ENCODE measurements at regions not wholly inside any gene's neighbourhood (a gene's known extent, or its start where the extent isn't known, plus 50 kb on each side); places are given as distances from the start of the nearest gene placed in this dataset.
"Not testable (repeated sequence)": the region's sequence is repeated elsewhere in the genome, so short reads cannot be mapped to it uniquely, and the experiment has no call there.

DNA sequence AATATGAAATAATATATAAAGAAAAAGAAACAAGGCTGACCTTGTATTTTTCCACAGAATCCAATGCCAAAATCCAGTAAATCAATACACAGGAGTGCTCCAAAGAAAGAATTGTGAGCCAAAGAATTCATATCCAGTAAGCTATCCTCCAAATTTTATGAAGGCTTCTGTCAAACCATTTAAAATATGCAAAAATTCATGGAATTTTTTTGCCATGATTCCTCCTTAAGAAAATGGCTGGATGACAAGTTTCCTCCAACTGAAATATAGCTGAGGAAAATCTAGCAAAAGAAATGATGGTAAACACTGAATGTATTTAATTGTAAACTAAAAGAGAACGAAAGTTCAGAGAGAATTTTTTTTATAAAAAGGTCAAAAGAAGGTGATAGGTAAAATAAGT lies 290.3 kb downstream of the UBE3D start:
- no peaks in the 10 kb centered on the region for H3K27me3 ChIP-seq (replicated peaks; ENCODE audit: control insufficient read depth, insufficient read depth, low read length)
- H3K9me3 ChIP-seq (ENCODE audit: control insufficient read depth, low read length) = no peaks in the 10 kb centered on the region
- no peak overlapping the region for H3K4me3 ChIP-seq (ENCODE audit: low read length)
- no peaks in the 10 kb centered on the region for H3K36me3 ChIP-seq (ENCODE audit: control insufficient read depth, insufficient read depth, low read length, severe bottlenecking)
- peak; percentile 39 for DNase-seq (ENCODE audit: low read depth)
- peaks cover 8% of the 10 kb centered on the region for H3K4me1 ChIP-seq (ENCODE audit: control insufficient read depth, insufficient read depth, low read length)
- H3K9ac ChIP-seq (ENCODE audit: low read length) = no peak overlapping the region

DNA sequence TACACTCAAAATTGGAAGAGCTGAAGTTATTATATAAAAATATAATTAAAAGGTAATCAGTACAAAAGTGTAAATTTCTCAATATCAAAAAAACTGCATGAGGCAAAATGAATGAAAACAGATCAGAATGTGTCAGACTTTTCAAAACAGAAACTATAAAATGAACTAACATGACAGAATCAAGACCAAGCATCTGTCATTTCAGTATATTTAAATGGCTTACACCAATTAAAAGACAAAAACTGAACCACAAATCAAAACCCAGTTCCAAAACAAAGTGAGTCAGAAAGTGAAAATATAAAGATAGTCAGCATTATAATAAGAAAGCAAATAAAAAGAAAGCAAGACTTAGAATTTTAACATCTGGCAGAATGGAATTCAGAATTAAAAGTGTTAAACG lies 289.7 kb downstream of the UBE3D start:
- no peak overlapping the region for H3K4me3 ChIP-seq (ENCODE audit: low read length)
- DNase-seq (ENCODE audit: low read depth) = no peak
- H3K9me3 ChIP-seq (ENCODE audit: control insufficient read depth, low read length) = no peaks in the 10 kb centered on the region
- H3K4me1 ChIP-seq (ENCODE audit: control insufficient read depth, insufficient read depth, low read length) = peaks cover 8% of the 10 kb centered on the region
- no peaks in the 10 kb centered on the region for H3K36me3 ChIP-seq (ENCODE audit: control insufficient read depth, insufficient read depth, low read length, severe bottlenecking)
- H3K27me3 ChIP-seq (replicated peaks; ENCODE audit: control insufficient read depth, insufficient read depth, low read length) = no peaks in the 10 kb centered on the region
- no peak overlapping the region for H3K9ac ChIP-seq (ENCODE audit: low read length)

DNA sequence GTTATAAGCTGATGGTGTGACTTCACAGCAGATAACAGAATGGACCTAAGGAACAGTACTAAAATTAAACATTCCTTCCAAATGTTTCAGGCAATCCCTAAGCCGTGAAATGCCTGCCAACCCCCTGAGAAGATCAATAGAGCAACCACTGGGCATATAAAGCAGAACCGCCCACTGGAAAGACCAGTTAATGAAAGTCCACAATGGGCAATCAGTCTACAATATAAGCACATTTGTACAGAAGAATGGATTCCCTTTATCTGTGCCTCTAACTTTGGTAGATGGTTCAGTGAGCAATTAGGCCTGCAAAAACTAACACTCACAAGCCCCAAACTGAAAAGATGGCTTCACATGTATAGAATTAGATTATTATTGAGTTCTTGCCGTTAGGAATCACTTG lies 286.6 kb downstream of the UBE3D start:
- Histone ChIP-seq H3K36me3 (ENCODE audit: control insufficient read depth, insufficient read depth, low read length, severe bottlenecking) (no peaks in the 10 kb centered on the region), H3K9ac (ENCODE audit: low read length) (no peak overlapping the region), H3K4me1 (ENCODE audit: control insufficient read depth, insufficient read depth, low read length) (peaks cover 8% of the 10 kb centered on the region), H3K4me3 (ENCODE audit: low read length) (no peak overlapping the region), H3K9me3 (ENCODE audit: control insufficient read depth, low read length) (no peaks in the 10 kb centered on the region), H3K27me3 (replicated peaks; ENCODE audit: control insufficient read depth, insufficient read depth, low read length) (no peaks in the 10 kb centered on the region)
- DNase-seq (ENCODE audit: low read depth) = no peak

DNA sequence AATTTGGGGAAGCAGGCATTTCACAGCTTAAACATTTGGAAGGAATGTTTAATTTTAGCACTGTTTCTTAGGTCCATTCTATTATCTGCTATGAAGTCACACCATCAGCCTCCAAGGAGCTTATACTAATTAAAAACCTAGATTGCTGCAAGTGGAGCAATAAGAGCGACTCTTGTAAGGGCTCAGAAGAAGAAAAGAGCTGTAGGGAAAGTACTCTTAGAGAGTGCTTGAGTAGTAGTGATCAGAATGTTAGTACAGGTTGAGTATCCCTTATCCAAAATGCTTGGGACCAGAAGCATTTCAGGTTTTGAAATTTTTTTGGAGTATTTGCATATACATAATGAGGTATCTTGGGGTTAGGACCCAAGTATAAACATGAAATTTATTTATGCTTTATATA lies 285.3 kb downstream of the UBE3D start:
- peaks cover 7% of the 10 kb centered on the region for H3K4me1 ChIP-seq (ENCODE audit: control insufficient read depth, insufficient read depth, low read length)
- H3K9ac ChIP-seq (ENCODE audit: low read length) = no peak overlapping the region
- H3K36me3 ChIP-seq (ENCODE audit: control insufficient read depth, insufficient read depth, low read length, severe bottlenecking) = no peaks in the 10 kb centered on the region

DNA sequence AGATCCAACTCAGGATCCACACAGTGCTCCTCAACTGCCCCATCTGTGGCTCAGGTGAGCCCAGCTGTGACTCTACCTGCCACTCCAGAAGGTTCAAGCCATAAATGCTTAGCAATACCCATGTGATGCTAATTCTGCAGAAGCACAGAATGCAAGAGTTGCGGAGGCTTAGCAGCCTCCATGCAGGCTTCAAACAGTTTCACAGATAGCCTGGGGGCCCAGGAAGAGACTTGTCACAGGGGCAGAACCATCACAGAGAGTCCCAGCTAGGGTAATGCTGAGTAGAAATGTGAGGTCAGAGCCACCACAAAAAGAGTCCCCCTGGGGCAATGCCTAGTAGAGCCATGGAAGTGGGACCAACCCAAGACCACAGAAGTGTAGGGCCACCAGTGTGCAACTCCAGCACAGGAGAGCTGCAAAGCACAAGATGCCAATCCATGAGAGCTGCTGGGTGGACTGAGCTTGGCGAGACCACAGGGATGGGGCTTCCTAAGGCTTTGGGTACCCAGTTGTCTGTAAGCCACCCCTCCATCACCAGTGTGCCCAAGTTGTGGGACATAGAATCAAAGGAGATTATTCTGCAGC lies 283.9 kb downstream of the UBE3D start:
- no peaks in the 10 kb centered on the region for H3K9me3 ChIP-seq (ENCODE audit: control insufficient read depth, low read length)
- no peaks in the 10 kb centered on the region for H3K36me3 ChIP-seq (ENCODE audit: control insufficient read depth, insufficient read depth, low read length, severe bottlenecking)
- DNase-seq (ENCODE audit: low read depth) = no peak
- no peaks in the 10 kb centered on the region for H3K4me1 ChIP-seq (ENCODE audit: control insufficient read depth, insufficient read depth, low read length)
- no peak overlapping the region for H3K4me3 ChIP-seq (ENCODE audit: low read length)
- no peaks in the 10 kb centered on the region for H3K27me3 ChIP-seq (replicated peaks; ENCODE audit: control insufficient read depth, insufficient read depth, low read length)
- no peak overlapping the region for H3K9ac ChIP-seq (ENCODE audit: low read length)

More for the DNA sequence above, 285.3 kb downstream of the UBE3D start:
- DNase-seq (ENCODE audit: low read depth) = no peak
- no peak overlapping the region for H3K4me3 ChIP-seq (ENCODE audit: low read length)
- no peaks in the 10 kb centered on the region for H3K9me3 ChIP-seq (ENCODE audit: control insufficient read depth, low read length)
- no peaks in the 10 kb centered on the region for H3K27me3 ChIP-seq (replicated peaks; ENCODE audit: control insufficient read depth, insufficient read depth, low read length)

DNA sequence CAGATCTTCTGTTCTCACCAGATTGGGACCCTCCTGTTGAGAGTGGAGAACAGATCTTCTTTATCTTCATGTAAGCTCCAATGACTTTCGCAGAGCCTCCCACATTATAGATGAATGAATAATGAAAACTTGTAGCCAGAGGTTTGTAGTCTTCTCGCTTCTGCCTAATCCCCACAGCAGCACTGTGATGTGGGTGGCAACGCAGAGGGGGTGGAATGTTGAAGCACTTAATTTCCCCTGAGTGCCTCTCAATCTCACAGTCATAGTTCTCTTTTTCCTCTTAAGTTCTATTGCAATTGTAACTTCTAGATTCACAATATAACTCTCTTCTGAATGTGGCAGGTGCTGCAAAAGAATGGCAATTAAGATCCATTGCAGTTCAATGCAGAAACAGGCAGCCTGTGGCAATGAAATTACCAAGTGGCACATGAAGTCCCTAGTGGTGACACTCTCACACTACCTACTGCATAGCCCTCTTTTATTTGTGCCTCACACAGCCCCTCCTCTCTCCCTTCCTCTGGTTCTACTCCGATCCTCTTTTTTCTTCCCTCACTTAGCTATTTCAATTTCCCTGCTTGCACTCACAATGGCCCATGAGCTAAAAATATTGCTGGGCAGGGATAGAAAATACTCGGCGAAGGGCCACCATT lies 281.9 kb downstream of the UBE3D start:
- DNase-seq (ENCODE audit: low read depth) = no peak
- no peaks in the 10 kb centered on the region for H3K4me1 ChIP-seq (ENCODE audit: control insufficient read depth, insufficient read depth, low read length)
- H3K9me3 ChIP-seq (ENCODE audit: control insufficient read depth, low read length) = peaks cover 1% of the 10 kb centered on the region
- H3K27me3 ChIP-seq (replicated peaks; ENCODE audit: control insufficient read depth, insufficient read depth, low read length) = no peaks in the 10 kb centered on the region
- H3K4me3 ChIP-seq (ENCODE audit: low read length) = no peak overlapping the region
- no peaks in the 10 kb centered on the region for H3K36me3 ChIP-seq (ENCODE audit: control insufficient read depth, insufficient read depth, low read length, severe bottlenecking)
- no peak overlapping the region for H3K9ac ChIP-seq (ENCODE audit: low read length)

DNA sequence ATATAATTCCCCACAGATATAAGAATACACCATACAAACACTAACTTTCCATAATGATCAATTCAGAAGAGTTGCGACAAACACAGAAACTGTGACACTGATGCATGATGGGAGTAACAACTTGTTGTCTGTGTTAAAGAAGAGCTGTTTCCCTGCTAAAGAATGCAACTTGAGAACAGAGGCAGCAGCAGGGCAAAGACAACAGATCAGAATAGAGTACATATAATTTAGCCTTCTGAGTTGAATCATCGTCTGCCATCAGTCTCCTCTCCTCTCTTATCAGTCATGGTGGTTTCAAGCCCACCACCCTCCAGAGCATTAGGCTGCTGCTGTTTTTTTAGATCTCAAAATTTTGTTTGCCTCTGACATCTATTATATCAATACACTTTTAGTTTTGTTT lies 280.4 kb downstream of the UBE3D start:
- peaks cover 7% of the 10 kb centered on the region for H3K9me3 ChIP-seq (ENCODE audit: control insufficient read depth, low read length)
- H3K4me3 ChIP-seq (ENCODE audit: low read length) = no peak overlapping the region
- H3K27me3 ChIP-seq (replicated peaks; ENCODE audit: control insufficient read depth, insufficient read depth, low read length) = no peaks in the 10 kb centered on the region
- peak; percentile 19 for DNase-seq (ENCODE audit: low read depth)
- H3K36me3 ChIP-seq (ENCODE audit: control insufficient read depth, insufficient read depth, low read length, severe bottlenecking) = no peaks in the 10 kb centered on the region
- H3K9ac ChIP-seq (ENCODE audit: low read length) = no peak overlapping the region
- H3K4me1 ChIP-seq (ENCODE audit: control insufficient read depth, insufficient read depth, low read length) = no peaks in the 10 kb centered on the region

DNA sequence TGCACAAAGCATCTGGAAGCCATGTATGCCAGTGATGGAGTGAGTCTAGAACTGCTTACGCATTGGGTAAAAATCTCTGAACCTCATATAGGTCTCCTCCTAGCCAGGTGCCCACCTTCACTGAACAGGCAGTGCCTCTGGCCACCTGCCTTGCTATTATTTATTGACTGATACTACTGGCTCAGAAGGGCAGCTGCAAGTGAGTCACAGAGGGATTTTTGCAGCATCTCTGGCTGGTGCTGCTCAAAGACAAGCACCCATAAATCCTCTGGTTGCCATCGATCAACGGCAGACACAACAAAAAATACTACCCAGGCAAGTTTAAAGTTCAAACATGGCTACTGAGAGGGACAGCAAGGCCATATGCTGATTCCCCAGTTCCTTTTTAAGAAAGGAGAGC lies 279.4 kb downstream of the UBE3D start:
- H3K4me3 ChIP-seq (ENCODE audit: low read length) = no peak overlapping the region
- H3K27me3 ChIP-seq (replicated peaks; ENCODE audit: control insufficient read depth, insufficient read depth, low read length) = no peaks in the 10 kb centered on the region
- peaks cover 11% of the 10 kb centered on the region for H3K9me3 ChIP-seq (ENCODE audit: control insufficient read depth, low read length)
- H3K36me3 ChIP-seq (ENCODE audit: control insufficient read depth, insufficient read depth, low read length, severe bottlenecking) = no peaks in the 10 kb centered on the region
- DNase-seq (ENCODE audit: low read depth) = no peak
- H3K4me1 ChIP-seq (ENCODE audit: control insufficient read depth, insufficient read depth, low read length) = no peaks in the 10 kb centered on the region
- H3K9ac ChIP-seq (ENCODE audit: low read length) = no peak overlapping the region

DNA sequence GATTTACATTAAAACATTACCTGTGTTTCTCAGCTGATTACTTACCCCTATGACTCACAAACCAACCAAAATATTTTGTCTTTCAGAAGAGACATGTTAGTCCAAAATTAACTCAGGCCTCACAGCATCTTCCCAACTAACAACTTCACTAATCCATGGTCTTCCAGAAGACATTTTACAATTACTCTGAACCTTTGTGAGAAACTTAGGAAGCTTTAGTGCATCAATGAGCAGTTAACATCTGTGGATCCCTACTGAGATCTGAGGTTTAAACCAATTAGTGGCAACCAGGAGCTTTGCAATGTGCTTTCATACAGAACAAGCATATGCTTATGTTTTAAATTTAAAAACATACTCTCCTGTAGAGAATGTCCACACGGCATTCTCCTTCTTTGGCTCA lies 269.7 kb downstream of the UBE3D start:
- H3K4me3 ChIP-seq (ENCODE audit: low read length) = no peak overlapping the region
- H3K9ac ChIP-seq (ENCODE audit: low read length) = no peak overlapping the region
- peaks cover 37% of the 10 kb centered on the region for H3K9me3 ChIP-seq (ENCODE audit: control insufficient read depth, low read length)

DNA sequence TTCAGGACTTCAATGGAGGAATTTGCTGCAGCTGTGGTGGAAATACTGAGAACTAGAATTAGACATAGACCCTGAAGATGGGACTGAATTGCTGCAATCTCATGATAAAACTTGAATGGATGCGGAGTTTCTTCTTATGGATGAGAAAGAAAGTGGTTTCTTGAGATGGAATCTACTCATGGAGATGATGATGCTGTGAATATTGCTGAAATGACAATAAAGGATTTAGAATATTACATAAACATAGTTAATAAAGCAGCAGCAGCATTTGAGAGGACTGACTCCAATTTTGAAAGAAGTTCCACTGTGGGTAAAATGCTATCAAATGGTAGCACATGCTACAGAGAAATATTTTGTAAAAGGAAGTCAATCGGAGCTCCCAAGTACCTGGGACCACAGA lies 264.6 kb downstream of the UBE3D start:
- DNase-seq (ENCODE audit: low read depth) = no peak
- Histone ChIP-seq H3K4me1 (ENCODE audit: control insufficient read depth, insufficient read depth, low read length) (no peaks in the 10 kb centered on the region), H3K9ac (ENCODE audit: low read length) (no peak overlapping the region), H3K9me3 (ENCODE audit: control insufficient read depth, low read length) (peaks cover 9% of the 10 kb centered on the region), H3K4me3 (ENCODE audit: low read length) (no peak overlapping the region), H3K36me3 (ENCODE audit: control insufficient read depth, insufficient read depth, low read length, severe bottlenecking) (no peaks in the 10 kb centered on the region), H3K27me3 (replicated peaks; ENCODE audit: control insufficient read depth, insufficient read depth, low read length) (no peaks in the 10 kb centered on the region)

More for the DNA sequence above, 269.7 kb downstream of the UBE3D start:
- no peak for DNase-seq (ENCODE audit: low read depth)
- Histone ChIP-seq H3K4me1 (ENCODE audit: control insufficient read depth, insufficient read depth, low read length) (no peaks in the 10 kb centered on the region), H3K27me3 (replicated peaks; ENCODE audit: control insufficient read depth, insufficient read depth, low read length) (no peaks in the 10 kb centered on the region), H3K36me3 (ENCODE audit: control insufficient read depth, insufficient read depth, low read length, severe bottlenecking) (no peaks in the 10 kb centered on the region)

DNA sequence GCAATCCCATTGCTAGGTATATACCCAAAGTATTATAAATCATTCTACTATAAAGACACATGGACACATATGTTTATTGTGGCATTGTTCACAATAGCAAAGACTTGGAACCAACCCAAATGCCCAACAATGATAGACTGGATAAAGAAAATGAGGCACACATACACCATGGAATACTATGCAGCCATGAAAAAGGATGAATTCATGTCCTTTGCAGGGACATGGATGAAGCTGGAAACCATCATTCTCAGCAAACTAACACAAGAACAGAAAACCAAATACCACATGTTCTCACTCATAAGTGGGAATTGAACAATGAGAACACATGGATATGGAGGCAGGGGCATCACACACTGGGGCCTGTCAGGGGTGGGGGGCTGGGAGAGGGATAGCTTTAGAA lies 249.4 kb downstream of the UBE3D start:
- H3K9ac ChIP-seq (ENCODE audit: low read length); H3K4me3 ChIP-seq (ENCODE audit: low read length); H3K9me3 ChIP-seq (ENCODE audit: control insufficient read depth, low read length); H3K27me3 ChIP-seq (replicated peaks; ENCODE audit: control insufficient read depth, insufficient read depth, low read length); H3K36me3 ChIP-seq (ENCODE audit: control insufficient read depth, insufficient read depth, low read length, severe bottlenecking); DNase-seq (ENCODE audit: low read depth); H3K4me1 ChIP-seq (ENCODE audit: control insufficient read depth, insufficient read depth, low read length): not testable (repeated sequence)

DNA sequence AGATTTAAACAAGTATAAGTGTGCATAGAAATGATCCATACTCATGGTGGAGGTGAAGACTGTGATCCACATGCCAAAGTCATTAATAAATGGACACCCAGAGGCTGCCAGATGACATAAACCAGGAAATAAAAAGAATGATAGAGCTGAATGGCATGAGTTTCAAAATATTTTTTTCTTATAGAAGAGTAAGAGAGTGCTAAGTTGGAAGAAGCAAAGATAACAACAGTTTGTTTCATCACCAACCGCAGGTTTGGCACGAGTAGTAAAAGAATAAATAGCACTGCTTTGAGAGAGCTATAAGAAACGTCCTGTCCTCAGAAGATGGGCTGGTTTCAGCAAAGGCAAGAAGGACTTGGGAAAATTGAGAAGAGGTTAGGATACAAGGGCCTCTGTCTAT lies 246.9 kb downstream of the UBE3D start:
- peak; percentile 49 for DNase-seq (ENCODE audit: low read depth)
- Histone ChIP-seq H3K36me3 (ENCODE audit: control insufficient read depth, insufficient read depth, low read length, severe bottlenecking) (no peaks in the 10 kb centered on the region), H3K4me3 (ENCODE audit: low read length) (no peak overlapping the region), H3K4me1 (ENCODE audit: control insufficient read depth, insufficient read depth, low read length) (no peaks in the 10 kb centered on the region), H3K9me3 (ENCODE audit: control insufficient read depth, low read length) (no peaks in the 10 kb centered on the region), H3K9ac (ENCODE audit: low read length) (no peak overlapping the region), H3K27me3 (replicated peaks; ENCODE audit: control insufficient read depth, insufficient read depth, low read length) (no peaks in the 10 kb centered on the region)
